ENCODE measurements at regions not wholly inside any gene's neighbourhood (a gene's known extent, or its start where the extent isn't known, plus 50 kb on each side); places are given as distances from the start of the nearest gene placed in this dataset.
A peak's percentile ranks its signal among the peaks of the same experiment; 100 is the strongest.
"Not testable (repeated sequence)": the region's sequence is repeated elsewhere in the genome, so short reads cannot be mapped to it uniquely, and the experiment has no call there.

DNA sequence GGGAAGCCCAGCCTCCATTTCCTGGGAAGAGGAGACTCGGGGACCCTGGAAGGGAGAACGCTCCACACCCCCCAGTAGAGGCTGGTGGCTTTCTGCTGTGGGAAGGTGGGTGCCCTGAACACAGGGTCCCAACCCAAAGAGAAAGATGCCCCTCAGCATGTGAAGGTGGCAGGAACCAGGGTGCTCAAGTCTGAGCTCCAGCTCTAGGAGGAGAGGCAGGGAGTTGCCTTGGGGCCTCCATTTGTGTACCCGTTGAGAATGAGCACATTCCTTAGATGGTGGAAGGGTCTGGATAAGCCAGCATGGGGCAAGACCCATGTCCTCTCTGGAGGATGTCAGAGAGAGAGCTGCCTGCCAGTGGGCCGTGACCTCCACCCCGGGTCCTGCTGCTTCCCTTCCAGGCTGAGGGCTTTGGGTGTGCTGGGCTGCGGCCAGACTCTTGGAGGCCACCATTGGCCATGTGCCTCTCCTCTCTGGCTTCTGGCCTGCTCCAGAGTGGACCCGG, 212.4 kb downstream of the TBC1D2B start:
- DNase-seq (ENCODE audit: low read depth in 4 of 4, low spot score in 3 of 4), result no peak

DNA sequence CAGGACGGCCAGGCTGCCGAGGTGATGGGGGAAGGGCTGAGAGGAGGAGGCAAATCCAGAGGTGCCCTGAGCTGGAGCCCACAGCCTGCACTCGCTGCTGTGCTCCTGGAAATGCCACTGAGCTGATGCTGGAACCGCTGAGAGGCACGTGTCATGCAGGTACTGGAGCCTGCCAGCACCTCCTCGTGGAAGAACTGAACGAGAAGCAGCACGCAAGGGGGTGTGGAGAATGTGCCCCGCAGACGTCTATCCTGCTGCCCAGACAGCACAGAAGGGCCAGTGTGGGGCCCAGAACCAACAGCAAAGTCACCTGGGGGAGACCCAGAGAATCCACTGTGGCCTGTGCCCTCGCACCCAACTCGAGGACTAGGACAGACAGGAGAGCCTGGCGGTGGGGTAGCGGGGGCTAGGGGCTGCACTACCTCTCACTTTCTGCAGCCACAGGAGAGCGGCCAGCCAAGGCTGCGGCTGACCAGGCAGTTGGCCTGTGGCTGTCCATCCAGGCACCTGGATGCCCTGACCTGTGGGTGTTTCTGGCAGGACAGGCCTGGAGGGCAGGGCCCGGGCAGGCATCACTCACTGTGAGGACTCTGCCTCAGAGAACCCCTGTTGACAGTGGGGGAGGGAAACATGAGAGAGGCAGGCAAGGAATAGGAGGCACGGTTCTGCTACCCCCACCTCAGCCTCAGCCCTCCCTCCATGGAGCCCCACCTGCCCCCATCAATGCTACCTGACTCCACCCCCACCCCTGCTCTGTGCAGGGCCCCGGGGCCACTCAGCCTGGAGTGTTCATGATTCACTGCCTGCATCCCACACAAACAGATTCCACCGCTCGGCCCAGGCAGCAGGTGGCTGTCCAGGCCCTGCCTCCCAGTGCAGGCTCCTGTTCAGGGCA, 213.1 kb downstream of the TBC1D2B start:
- no peak for DNase-seq (ENCODE audit: low read depth in 4 of 4, low spot score in 3 of 4)

DNA sequence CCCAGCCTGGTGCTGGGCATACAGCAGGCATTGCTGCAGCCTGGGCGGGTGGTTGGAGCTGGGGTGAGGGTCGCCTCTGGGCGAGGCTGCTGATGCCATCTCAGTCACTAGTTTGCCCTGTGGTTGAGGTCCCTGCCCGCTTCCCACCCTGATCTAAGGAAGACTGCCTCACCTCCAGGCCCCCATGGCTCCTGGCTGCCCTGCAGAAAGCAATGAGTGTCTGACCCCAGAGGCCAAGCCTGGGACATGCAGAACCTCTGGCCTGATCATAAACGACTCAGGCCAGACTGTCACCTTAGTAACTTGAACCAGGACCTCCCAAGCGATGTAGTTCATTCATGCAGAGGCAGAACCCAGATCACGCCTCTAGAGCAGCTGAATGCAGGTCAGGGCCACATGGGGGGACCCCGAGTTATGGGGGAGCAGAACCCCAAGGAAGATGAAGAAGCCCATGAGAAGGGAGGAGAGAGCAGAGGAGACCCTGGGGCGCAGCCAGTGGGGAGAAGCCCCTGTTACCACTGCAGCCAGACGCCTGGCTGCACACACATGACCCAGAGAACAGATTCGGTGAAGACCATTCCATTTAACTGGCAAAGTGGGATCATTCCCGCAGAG, 213.9 kb downstream of the TBC1D2B start:
- DNase-seq (ENCODE audit: low read depth in 4 of 4, low spot score in 3 of 4), result no peak

DNA sequence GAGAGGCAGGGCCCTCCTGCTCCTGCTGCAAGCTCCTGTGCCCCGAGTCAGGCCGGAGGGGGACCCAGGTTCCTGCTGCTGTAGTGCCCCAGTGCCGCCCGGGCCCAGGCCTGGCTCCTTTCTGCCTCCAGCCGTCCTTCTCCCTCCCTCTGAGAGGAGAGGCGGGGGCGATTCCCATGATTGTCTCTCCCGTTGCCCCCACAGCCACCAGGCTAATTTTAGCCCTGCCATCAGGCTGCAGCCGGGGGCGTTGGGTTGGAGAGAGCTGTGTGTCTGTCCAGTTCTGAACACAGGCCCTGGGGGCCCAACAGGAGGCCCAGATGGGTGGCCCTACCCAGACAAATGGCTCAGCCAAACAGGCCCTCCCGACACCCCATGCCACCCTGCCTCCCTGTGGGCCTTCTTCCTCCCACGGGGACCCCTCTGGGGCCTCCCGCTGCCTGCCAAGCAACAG, 214.8 kb downstream of the TBC1D2B start:
- DNase-seq (ENCODE audit: low read depth in 4 of 4, low spot score in 3 of 4), result no peak

DNA sequence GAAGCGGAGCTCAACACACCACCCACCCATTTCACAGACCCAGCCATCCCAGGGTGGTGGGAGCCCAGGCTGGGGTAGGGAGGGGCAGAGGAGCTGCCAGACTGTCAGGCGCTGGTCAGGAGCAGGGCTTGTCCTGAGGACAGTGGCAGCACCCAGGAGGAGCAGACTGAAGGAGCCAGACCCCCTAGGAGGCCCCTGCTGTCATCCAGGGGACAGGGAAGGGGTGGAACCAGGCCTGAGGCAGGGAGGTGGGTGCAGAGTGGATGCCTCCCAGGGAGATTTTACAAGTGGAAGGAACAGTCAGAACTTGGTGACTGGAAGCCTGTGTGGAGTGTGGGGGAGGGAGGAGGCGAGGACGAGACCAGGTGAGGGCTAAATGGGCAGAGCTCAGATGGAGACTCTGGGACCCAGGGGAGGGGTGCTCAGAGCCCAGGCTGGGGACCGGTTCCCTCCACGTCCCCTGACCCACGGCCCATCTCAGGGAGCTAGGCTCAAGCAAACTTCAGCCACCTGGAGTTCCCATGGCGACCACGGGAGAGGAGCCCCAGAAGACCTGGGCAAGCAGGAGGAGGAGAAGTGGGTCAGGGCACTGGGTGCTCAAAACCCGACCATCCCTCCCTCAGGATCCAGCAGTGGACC, 215.4 kb downstream of the TBC1D2B start:
- not testable (repeated sequence) for DNase-seq (ENCODE audit: low read depth in 4 of 4, low spot score in 3 of 4)

DNA sequence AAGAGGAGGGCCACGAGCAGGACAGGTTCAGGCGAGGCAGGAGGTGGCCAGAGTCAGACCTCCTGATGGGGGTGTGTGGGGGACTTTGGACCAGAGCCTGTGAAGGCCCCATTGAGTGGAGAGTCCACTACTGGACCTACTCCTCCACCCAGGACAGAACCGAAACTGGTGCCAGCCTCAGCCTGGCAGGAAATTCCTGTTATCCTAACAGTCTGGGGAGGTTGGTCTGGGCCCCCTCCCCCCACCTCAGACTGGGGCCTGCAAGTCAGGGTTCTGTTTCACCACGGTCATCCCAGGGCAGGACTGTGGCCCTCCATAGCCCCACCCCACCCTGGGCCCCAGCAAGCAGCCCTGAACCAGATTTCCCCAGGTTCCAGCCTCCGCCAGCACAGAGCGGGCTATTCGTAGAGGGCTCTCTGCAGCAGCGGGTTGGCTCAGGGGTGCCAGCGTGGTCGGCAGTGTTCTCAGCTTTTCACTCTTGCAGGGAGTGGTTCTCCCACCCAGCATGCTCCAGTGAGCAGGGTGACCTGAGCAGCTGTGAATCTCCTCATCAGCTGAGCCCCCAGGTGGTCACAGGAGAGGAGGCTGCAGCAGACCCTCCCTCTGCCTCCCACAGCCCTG, 217.3 kb downstream of the TBC1D2B start:
- DNase-seq (ENCODE audit: low read depth in 4 of 4, low spot score in 3 of 4), result no peak

DNA sequence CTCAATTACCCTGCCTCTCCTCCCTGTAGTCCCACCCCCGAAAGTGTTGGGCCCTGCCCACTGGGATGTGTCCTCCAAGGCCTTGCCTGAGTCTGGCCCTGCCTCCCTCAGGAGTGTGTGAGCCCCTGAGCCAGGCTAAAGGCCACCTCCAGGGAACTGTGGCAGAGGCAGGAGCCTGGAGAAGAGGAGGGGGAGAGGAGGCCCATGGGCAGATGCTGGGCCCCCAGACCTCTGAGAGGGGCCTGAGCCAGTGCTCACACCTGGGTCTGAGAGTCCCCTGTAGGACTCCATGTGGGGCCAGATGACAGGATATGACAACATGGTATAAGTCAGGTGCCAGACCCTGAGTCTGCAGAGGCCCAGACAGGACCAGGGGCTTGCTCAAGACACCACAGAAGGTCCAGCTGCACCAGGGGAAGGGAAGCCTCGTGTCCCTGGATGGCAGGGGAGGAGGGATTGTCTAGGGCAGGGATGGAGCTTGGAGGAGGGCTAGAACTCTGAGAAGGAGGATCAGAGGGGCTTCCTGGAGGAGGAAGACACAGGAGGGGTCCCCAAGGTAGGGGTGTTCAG, 217.9 kb downstream of the TBC1D2B start:
- no peak for DNase-seq (ENCODE audit: low read depth in 4 of 4, low spot score in 3 of 4)

DNA sequence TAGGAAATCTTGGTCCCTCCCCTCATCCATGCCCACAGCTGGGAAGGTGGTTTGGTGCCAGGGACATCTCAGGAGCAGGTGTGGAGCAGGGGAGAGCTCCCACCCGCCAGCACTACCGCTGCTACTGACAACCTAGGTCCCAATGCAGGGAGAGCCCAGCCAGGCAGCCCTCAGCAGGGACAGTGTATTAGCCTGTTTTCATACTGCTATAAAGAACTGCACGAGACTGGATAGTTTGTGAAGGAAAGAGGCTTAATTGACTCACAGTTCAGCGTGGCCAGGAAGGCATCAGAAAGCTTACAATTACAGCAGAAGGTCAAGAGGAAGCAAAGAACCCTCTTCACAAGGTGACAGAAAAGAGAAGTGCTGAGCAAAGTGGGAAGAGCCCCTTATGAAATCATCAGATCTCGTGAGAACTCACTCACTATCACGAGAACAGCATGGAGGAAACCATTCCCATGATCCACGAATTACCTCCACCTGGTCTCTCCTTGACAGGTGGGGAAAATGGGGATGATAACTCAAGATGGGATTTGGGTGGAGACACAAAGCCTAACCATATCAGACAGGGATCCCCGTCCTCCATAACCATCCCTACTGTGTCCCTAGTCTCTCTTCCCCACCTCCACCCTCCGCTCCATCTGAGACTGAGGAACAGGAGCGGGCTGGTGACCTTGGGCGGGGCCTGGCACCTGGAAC, 218.6 kb downstream of the TBC1D2B start:
- DNase-seq (ENCODE audit: low read depth in 4 of 4, low spot score in 3 of 4), result no peak

DNA sequence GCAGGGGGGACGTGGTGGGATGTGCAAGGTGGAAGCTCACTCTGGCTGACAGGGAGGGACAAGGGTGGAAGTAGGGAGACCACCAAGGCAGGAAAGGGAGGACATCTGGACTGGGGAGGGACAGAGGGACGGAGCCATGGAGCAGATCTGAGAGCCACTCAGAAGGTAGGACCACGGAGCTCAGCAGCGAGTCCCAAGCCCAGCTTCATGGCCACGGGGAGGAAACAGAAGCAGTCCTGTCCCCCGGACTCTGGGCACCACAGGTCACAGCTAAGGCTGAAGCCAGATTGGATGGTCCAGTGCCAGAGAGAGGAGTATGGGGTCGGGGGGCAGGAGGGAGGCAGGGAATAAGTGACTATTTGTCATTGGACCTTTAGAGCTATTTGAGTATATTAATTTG, 220.1 kb downstream of the TBC1D2B start:
- no peak for DNase-seq (ENCODE audit: low read depth in 4 of 4, low spot score in 3 of 4)

DNA sequence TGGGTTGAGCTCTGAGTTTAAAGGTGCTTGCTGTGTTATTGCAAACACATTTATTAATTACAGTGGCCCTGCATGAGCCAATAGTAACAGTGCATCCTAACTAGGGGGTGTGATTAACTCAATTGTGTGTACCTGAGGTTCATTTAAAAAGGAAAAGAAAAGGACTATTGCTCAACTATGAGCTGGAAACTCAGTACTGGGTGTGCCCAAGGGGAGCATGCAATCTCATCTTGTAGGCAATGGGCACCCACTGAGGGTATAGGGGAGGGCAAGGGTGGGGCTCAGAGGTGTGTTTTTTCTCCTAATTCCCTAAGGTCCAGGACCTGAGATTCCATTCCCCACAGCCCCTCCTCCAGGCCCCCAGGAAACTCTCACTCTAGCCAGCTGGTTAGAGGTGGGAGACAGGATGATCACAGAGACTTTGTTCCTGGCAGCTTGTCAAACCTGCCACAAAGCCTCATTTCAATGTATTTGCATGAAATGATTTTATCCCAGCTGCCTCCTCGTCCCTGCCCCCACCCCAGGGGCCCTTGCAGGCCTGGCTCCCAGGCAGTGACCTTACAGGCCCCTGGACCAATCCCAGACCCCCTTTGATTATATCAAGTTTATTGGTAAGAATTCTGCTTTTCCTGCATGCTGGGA, 220.7 kb downstream of the TBC1D2B start:
- DNase-seq (ENCODE audit: low read depth in 4 of 4, low spot score in 3 of 4), result no peak

DNA sequence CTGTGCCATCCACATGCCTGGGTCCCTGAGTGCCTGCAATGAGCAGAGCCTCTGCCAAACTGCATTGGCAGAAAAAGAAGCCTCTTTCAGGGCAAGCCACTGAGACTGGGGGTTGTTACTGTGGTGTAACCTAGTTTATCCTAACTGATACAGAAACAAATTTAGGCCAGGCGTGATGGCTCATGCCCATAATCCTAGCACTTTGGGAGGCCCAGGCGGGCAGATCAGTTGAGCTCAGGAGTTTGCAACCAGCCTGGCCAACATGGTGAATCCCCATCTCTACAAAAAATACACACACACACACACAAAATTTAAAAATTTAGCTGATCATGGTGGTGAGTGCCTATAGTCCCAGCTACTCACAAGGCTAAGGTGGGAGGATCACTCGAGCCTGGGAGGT, 221.6 kb downstream of the TBC1D2B start:
- no peak for DNase-seq (ENCODE audit: low read depth in 4 of 4, low spot score in 3 of 4)

DNA sequence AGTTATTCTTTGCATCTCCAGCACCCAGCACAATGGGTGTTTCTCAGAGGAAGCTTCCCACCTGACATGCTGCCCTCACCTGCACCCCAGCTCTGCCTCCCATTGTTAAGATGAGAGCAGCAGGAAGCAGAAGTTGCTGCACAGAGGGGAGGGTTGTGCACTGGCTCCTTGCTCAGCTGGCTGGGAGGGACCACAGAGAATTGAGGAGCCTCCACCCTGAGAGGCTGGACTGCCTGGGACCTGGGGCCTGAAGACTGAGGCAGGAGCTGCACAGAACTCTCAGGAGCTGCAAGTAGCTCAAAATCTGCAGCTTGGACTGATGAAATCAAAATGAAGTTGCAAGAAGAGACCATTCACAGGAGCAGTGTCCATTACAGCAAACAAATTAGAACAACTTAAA, 222.3 kb upstream of the LINGO1 start:
- no peak for DNase-seq (ENCODE audit: low read depth in 4 of 4, low spot score in 3 of 4)

DNA sequence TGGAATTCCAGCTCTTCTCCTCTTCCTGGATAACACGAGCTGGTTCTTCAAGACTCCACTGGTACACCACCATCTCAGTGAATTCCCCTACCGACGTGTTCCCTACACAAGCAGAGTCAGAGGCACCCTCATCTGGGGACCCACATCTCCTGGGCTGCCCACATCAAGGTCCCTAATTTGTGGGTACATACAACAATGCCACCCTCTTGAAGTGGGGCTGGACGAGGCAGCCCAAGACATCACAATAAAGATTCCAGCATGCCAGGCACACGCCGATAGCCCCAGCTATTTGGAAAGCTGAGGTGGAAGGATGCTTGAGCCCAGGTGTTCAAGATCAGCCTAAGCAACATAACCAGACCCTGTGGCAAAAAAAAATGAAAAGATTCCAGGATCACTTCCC, 221.2 kb upstream of the LINGO1 start:
- no peak for DNase-seq (ENCODE audit: low read depth in 4 of 4, low spot score in 3 of 4)

DNA sequence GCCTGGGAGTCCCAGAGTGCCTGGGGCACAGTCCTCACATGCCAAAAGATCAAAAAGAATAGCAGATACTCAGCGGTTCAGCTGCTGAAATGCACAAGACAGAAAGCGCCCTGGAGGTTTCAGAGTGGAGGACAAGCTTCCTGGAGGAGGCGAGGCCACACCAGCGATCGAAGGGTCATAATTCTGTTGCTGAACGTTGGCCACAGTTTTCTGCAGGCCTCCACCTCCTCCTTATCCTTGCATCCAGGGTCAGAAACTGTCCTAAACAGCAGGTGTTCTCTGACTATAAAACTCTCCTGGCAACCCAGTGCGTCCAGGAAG, 220.3 kb upstream of the LINGO1 start:
- DNase-seq (ENCODE audit: low read depth in 4 of 4, low spot score in 3 of 4), result no peak

DNA sequence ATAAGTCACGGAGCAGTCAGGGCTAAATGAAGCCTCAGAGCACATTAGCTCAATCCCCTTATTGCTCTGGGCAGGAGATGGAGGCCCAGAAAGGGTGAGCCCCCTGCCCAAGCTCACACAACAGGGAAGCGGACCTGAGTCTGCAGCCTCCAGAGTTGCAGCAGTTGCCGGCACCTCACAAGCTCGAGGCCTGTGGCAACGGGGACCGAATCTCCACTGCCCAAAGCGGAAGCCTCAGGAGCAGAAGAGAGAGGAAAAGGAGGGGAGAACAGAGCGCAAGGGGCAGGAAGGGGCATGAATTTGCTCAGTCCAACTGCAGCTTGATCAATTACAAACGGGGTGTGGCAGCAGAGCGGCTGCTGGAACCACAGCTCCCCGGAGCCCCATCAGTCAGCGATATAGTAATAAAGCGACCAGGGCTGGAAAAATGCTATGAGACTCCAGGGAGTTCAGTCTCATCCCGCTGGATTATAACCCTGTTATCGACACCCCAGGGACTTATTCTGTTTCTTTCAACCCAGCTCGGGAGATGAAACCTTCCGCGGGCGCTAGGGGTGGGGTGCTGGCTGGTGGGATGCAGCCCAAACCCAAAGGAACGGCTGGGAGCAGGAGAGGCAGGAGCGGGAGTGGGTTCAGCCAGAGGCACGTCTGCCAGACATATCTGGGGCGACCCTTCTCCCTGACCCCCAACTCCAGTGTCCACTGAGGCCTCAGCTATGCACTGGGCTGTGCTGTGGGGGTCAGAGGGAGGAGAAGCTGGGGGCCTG, 219.7 kb upstream of the LINGO1 start:
- DNase-seq (ENCODE audit: low read depth in 4 of 4, low spot score in 3 of 4), result no peak

DNA sequence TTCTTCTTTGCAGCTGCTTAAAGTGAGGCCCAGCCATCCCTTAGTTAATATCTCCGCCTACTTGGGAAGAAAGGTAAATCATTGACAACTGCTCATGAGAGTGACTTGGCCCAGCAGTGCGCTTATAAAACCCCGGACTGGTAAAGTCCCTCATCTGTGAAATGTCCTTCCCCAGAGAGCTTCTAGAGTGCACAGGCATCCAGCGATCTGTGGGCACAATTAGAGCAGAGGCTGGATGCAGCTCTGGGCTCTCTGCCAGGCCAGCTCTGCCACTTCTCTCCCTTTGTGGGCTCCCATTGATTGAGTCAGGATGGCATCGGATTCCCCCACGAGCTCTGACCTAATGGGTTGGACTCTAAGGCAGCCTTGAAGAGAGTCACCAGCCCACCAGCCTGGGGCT, 219.0 kb upstream of the LINGO1 start:
- peak in 2 of 4 donors; percentile 53 to 54 for DNase-seq (ENCODE audit: low read depth in 4 of 4, low spot score in 3 of 4)

DNA sequence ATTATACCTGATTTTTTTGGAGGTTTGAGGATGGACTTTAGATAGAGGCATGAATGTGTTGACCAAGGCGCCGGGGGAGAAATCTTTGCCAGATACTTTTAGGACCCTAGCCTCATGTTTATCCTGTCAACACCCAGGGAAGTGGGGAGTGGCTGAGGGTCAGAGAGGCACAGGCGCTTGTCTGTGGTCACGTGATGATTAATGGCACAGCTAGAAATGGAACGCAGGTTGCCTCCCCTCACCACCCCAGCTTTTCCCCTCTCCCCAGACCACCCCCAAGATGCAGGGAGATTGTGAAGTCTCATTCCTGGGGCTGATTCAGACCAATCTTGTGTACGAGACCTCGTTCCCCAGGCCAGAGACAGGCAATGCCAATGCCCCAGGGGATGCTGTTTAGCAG, 218.4 kb upstream of the LINGO1 start:
- DNase-seq (ENCODE audit: low read depth in 4 of 4, low spot score in 3 of 4), result no peak

DNA sequence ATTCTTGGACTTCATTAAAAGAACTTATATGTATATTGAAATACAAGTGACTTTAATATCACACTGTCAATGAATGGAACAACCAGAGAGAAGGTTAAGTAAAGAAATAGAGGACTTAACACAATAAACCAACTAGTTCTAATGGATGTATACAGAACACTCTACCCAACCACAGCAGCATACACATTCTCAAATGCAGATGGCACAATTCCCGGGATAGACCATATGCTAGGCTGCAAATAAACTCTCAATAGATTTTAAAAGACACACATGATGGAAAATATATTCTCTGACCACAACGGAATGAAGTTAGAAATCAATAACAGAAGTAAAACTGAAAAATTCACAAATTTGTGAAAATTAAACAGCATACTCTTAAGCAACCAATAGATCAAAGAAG, 214.3 kb upstream of the LINGO1 start:
- DNase-seq (ENCODE audit: low read depth in 4 of 4, low spot score in 3 of 4), result no peak

DNA sequence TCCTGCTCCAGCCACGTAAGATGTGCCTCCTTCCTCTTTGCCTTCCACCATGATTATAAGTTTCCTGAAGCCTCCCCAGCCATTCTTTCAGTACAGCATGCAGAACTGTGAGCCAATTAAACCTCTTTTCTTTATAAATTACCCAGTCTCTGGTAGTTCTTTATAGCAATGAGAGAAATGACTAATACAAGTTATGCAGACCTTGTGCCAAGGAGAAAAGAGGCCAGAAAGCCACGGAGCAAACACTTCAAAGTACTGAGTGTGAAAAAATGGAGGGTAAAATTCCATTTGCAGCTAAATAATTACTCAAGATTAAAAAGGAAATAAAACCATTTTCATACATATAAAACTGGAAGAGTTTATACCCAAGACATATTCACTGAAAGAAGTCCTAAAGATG, 213.6 kb upstream of the LINGO1 start:
- DNase-seq (ENCODE audit: low read depth in 4 of 4, low spot score in 3 of 4), result no peak

Measured in right renal pelvis (tissue), 4 donors.